Body of pancreas (tissue), 4 donors: ENCODE measurements at regions not wholly inside any gene's neighbourhood (a gene's known extent, or its start where the extent isn't known, plus 50 kb on each side); places are given as distances from the start of the nearest gene placed in this dataset.

Experiments used
- CTCF ChIP-seq, 7 experiments: fragments of 450-650 bp in 4 of 7; fragments of 200-600 bp in 3 of 7; sonication (generic) in 3 of 7; IDR thresholded peaks; one replicate each; pipeline ENCODE4 v1.5.1; 2016 to 2019; ENCODE audit warnings: antibody characterized with exemption in 7 of 7
- POLR2A ChIP-seq, 3 donors: fragments of 450-650 bp; IDR thresholded peaks; one replicate each; pipeline ENCODE4 v1.6.1; 2016; ENCODE audit warnings: antibody characterized with exemption in 3 of 3, mild to moderate bottlenecking in 2 of 3

GRCh38 chr2:175372704-175373701 lies 191.5 kb upstream of the ATP5MC3 start:
- TF ChIP-seq CTCF (IDR thresholded peaks at IDR 0.05) (no peak), POLR2A (IDR thresholded peaks at IDR 0.05) (no peak)
